Stimulated activated CD4-positive, alpha-beta T cell treated with anti-CD3 and anti-CD28 coated beads, Interleukin-12 subunit alpha, Interleukin-12 subunit beta, amount 100 ng/mL, for 48 hours (primary cell): ENCODE measurements at regions not wholly inside any gene's neighbourhood (a gene's known extent, or its start where the extent isn't known, plus 50 kb on each side); places are given as distances from the start of the nearest gene placed in this dataset.

Experiments used
- DNase-seq, 3 donors: peaks; one replicate each; pipeline ENCODE4 v3.0.0-alpha.2; 2020; ENCODE audit warnings: low read depth in 2 of 3, low spot score in 1 of 3

DNA sequence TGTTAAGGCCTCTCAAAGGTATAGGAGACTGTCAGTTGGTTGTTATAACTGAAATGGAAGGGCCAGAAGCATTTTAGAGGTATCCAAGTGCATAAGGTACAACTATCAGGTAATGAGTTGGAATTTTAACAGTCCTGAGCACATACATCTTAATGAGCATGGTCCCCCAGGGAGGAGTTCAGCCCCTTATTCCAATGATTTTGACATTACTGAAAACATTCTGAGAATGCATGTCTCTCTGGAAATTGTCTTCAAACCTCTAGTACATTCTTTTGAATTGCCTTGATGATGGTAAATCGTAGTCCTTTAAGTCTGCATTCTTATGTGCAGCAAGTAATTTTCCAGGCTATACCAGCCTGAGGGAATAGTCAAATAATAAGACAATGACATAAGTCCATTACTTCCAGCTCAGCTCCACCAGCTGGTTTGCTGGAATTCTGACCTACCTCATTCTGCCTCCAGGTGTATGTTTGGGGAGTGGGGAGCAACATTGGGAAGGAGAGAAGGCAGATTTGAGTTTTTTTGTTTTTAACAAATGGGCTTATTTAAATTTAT, 239.2 kb downstream of the MSRB3 start:
- no peak for DNase-seq

DNA sequence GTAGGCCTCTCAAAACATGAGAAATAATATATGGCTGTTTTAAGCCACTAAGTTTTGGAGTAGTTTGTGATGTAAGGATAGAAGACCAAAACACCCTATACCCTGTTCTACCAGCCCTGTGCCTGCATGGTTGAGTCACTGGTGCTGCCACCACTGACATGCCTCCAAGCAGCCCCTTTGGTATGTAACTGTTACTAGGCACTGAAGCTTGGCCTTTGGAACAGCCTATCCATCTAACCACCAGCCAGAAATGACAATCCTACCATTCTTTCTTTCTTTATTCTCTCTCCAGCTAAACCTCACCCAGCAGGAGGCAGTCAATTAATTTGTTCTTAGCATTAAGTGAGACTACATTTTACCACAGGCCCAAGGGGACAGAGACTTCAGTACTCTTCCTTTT, 240.3 kb downstream of the MSRB3 start:
- DNase-seq = no peak

DNA sequence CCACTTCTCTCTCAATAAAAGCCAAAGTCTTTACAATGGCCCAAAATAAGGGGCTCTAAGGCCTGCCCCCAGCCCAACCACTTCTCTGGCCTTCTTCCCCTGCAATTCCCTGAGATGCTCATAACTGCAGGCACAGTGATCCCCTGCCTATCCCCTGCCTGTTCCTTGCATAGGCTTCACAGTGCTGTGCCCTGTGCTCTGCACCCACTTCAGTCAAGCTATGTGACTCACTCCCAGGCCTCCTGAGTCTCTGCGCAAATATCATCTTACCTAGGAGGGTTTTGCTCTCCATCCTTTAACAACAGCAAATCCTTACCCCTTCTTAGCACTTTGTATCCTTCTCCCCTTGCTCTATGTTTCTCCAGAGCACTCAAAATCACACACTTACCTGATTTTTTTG, 242.2 kb downstream of the MSRB3 start:
- no peak for DNase-seq

DNA sequence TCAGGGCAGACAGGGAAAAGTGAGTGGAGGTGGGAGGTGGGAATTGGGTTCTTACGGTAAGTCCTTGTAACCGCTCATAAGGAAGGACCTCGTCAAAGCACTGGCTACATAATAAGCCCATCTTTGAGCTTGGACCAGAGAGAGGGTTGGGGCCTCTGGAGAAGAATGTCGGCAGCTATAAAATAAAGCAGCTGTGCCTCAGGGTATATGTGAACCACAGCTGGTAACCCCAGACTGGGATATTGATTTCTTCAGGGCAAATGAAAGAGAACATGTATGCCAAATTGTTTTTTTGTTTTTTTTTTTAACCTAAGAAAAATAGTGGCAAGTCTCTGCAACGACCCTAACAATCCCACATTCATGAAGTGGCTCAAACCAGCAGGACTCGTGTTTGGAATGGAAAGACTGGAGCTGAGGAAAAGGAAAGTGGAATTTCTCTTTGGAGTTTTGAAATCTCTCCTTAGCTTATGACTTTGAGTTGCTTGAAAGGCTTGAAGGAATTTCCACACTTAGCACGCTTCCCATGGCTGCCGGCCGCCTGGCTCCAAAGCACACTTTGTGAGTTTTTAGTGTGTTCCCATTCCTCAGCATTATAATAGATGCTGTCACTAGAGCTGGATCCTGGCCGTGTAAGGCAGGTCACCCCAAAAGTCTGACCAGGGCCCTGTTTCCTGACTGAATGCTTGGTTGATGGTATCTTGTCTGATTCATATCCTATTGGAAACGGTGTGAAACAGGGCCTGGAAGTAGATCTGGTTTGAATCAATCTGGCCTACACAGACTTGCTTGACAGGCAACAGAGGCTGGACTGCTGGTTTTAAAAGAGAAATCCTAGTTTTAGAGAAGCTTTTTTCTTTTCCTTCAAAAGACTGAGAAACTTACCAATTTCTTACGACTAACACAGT, 244.7 kb downstream of the MSRB3 start:
- no peak for DNase-seq

- no peak for DNase-seq
These were observed 246.2 kb downstream of the MSRB3 start for GRCh38 chr12:65524666-65525065.

- no peak for DNase-seq
These were observed 247.1 kb downstream of the MSRB3 start for GRCh38 chr12:65525491-65526141.

DNA sequence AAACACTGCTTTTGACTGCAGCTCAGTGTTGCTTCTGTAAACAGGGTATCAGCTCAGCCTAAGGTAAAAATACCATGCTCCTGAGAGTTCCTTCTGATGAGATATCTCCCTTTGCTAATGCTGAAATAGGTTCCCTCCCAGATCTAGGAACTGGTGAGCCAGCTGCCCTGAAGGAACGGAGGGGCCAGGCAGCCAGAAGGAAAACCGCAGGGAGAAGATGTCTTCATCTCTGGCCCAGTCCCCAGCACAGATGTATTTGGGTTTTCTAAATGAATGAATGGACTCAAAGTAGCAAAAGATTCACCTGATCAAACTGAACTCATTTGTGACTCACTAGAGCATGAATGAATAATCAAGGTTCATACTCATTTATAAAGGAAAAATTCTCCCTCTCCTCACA, 247.8 kb downstream of the MSRB3 start:
- no peak for DNase-seq

DNA sequence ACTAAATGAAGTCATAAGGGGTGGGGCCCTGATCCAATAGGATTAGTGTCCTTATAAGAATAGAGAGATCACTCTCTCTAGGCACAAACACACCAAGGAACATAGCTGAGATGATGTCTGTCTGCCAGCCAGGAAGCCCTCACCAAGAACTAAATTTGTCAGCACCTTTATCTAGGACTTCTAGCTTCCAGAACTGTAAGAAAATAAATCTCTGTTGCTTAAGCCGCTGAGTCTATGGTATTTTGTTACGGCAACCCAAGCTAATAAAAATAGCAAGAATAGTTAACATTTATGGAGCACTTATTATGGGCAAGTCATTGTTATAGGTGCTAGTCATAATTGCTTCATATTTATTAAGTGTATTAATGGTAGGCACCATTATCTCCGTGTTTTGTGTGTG, 249.6 kb downstream of the MSRB3 start:
- no peak for DNase-seq

GRCh38 chr12:65529106-65529505, 250.6 kb downstream of the MSRB3 start:
- no peak for DNase-seq

GRCh38 chr12:65529771-65530435, 251.4 kb downstream of the MSRB3 start:
- no peak for DNase-seq

- DNase-seq = no peak
These were observed 253.7 kb downstream of the MSRB3 start for GRCh38 chr12:65532162-65532561.

DNA sequence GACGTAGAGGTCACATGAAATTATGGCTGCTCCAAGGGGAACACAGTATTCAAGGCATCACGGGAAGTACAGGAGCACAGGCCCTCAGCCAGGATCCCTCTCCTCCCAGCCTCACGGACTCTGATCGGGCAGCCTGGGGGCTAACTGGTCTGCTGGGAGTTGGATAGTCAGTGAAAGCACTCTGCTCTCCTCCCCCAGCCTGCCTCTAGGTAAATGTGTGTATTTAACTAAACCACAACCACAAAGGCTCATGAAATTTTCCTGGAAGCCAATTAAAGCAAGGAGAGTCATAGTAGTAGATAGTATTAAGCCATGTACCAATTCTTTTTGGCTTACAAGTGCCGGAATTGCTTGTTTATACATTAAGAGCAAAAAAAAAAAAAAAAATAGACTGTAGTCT, 254.3 kb downstream of the MSRB3 start:
- no peak for DNase-seq

- DNase-seq = no peak
These were observed 254.8 kb downstream of the MSRB3 start for GRCh38 chr12:65533177-65533883.

- DNase-seq = no peak
These were observed 255.9 kb downstream of the MSRB3 start for GRCh38 chr12:65534238-65534841.

- no peak for DNase-seq
These were observed 257.5 kb downstream of the MSRB3 start for GRCh38 chr12:65535946-65536345.

GRCh38 chr12:65536351-65536750, 257.9 kb downstream of the MSRB3 start:
- DNase-seq = no peak

GRCh38 chr12:65536876-65537681, 258.6 kb downstream of the MSRB3 start:
- no peak for DNase-seq

- no peak for DNase-seq
These were observed 259.5 kb downstream of the MSRB3 start for GRCh38 chr12:65537978-65538377.

DNA sequence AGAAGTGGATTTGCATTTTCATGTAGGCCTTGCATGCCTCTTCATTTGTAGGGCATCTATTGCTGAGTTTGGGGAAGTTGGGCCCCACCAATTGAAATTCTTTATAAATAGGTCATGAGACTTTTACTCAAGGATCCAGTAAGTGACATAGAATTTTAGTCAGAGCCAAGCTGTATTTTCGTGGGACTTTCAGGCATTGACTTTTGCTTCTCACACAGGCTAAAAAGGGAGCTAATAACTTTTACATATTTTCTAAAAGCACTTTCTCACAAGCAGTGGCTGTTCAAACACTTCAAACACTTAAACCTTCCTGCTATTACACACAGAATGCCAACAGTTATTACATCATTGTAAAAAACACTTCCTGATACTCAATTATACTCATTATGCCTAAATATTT, 260.5 kb downstream of the MSRB3 start:
- no peak for DNase-seq

GRCh38 chr12:65540140-65540539, 261.7 kb downstream of the MSRB3 start:
- no peak for DNase-seq
